Large intestine (tissue), 3 donors: ENCODE measurements at regions not wholly inside any gene's neighbourhood (a gene's known extent, or its start where the extent isn't known, plus 50 kb on each side); places are given as distances from the start of the nearest gene placed in this dataset.
"Not testable (repeated sequence)": the region's sequence is repeated elsewhere in the genome, so short reads cannot be mapped to it uniquely, and the experiment has no call there.

Experiments used
- DNase-seq, 2 donors: peaks; one replicate each; pipeline versions ENCODE4 v3.0.0 to v3.0.0-alpha.2; 2013
- H3K27ac ChIP-seq: one replicate; pipeline ENCODE4 v1.5.1; 2013; ENCODE audit warnings: low read length
- H3K27me3 ChIP-seq: 2 replicates; pipeline ENCODE4 v1.6.1; 2013; ENCODE audit warnings: low read length; ENCODE audit not compliant: control insufficient read depth, insufficient read depth
- H3K36me3 ChIP-seq: 2 replicates; pipeline ENCODE4 v1.6.1; 2013; ENCODE audit warnings: low read length; ENCODE audit not compliant: control insufficient read depth, insufficient read depth
- H3K4me1 ChIP-seq: one replicate; pipeline ENCODE4 v1.6.1; 2013; ENCODE audit warnings: low read length; ENCODE audit not compliant: control insufficient read depth, insufficient read depth
- H3K4me3 ChIP-seq: one replicate; pipeline ENCODE4 v1.5.1; 2013; ENCODE audit warnings: low read length
- H3K9me3 ChIP-seq: one replicate; pipeline ENCODE4 v1.6.1; 2013; ENCODE audit warnings: mild to moderate bottlenecking, low read depth, low read length, moderate library complexity; ENCODE audit not compliant: control insufficient read depth
- WGBS: methylation state at CpG from one replicate; pipeline ENCODE4 v1.1.5; 2013; ENCODE audit warnings: low lambda C conversion rate; ENCODE audit not compliant: insufficient coverage; 5-methylcytosine and 5-hydroxymethylcytosine counted together

DNA sequence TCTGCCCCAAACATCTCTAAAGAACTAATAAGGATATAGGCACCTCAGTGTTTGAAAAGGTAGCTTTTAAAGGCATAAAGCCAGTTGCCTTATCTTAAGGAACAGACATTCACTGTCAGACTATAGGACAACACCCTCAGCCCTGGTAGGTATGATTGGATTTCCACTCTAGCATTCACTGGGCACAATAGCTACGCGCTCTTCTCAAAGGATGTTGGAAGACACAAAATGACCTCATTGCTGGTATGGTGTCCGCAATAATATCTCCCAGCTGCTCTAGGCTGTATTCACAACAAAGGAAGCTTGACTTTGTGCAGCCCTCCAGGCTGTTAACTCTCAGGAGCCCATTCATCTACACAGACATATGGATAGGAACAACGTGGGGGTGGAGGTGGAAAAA, 119.4 kb upstream of the CXADR start:
- Histone ChIP-seq H3K36me3 (no peaks in the 10 kb centered on the region), H3K4me3 (no peak overlapping the region), H3K27me3 (no peaks in the 10 kb centered on the region), H3K27ac (no peak overlapping the region), H3K9me3 (no peaks in the 10 kb centered on the region), H3K4me1 (no peaks in the 10 kb centered on the region)
- DNase-seq = no peak
- 60% methylated on average over 1 of the region's 4 CpGs for WGBS

DNA sequence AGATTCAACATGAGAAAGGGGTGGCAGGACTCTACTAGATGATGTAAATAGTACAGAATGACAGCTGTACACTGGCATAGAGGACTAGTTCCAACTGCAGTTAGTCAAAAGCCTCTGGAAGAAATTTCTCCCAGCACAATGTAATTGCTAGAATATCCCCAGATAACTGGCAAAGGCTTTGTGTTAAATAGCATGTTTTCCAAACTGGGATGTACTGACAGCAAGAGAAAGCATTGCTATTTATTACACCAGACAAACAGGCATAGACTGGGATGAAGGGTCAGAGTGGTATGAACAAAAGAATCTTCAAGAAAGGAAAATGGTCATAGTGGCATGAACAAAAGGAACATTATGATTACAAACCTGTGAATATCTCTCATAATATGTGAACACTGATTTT, 115.9 kb upstream of the CXADR start:
- Histone ChIP-seq H3K36me3 (no peaks in the 10 kb centered on the region), H3K4me1 (no peaks in the 10 kb centered on the region), H3K4me3 (no peak overlapping the region), H3K9me3 (no peaks in the 10 kb centered on the region), H3K27ac (no peak overlapping the region), H3K27me3 (no peaks in the 10 kb centered on the region)
- no peak for DNase-seq

DNA sequence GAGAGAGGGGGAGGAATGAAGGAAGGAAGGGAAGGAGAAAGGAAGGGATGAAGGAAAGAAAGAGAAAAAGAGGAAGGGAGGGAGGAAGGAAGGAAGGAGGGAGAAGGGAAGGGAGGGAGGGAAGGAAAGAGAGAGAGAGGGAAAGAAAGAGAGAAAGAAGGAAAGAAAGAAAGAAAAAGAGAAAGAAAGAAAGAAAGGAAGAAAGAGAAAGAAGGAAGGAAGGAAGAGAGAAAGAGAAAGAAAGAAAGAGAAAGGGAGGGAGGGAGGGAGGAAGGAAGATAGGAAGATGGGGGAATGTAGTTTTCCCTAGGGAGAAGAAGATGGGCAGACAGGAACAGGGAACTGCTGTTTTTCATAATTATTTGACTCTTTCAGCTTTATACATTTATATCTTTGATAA, 115.1 kb upstream of the CXADR start:
- Histone ChIP-seq H3K36me3 (no peaks in the 10 kb centered on the region), H3K27me3 (no peaks in the 10 kb centered on the region), H3K4me1 (no peaks in the 10 kb centered on the region), H3K4me3 (no peak overlapping the region), H3K27ac (no peak overlapping the region), H3K9me3 (no peaks in the 10 kb centered on the region)
- no peak for DNase-seq

DNA sequence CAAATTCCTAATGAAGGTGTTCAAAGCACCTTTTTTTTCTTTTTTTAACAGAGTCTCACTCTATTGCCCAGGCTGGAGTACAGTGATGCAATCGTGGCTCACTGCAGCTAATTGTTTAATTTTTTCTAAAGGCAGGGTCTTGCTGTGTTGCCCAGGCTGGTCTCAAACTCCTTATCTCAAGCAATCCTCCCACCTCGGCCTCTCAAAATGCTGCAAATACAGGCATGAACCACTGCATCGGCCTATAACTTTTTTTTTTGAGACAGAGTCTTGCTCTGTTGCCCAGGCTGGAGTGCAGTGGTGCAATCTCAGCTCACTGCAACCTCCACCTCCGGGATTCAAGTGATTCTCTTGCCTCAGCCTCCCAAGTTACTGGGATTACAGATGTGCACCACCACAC, 113.9 kb upstream of the CXADR start:
- not testable (repeated sequence) for H3K27ac ChIP-seq, H3K4me1 ChIP-seq, DNase-seq, H3K9me3 ChIP-seq, H3K36me3 ChIP-seq, H3K4me3 ChIP-seq, H3K27me3 ChIP-seq
- WGBS = 100% methylated on average over 3 of the region's 4 CpGs

DNA sequence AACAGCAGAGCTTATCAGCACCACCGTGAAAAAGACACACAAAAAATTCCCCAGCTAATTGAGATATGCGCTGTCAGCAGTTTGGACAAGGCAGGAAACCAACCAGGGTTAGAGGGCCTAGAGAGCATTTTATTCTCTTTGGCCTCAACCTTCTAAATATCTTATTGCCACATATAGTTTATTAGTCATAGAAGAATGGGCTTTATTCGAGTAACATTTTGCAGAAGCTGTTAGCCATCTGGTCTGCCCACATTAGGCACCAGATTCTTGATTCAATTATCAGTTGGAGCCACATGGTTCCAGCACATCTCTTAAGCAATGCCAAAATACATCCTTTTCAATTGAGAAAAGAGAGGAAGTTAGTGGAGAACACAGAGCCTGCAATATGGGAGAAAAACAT, 109.9 kb upstream of the CXADR start:
- WGBS = 80% methylated on average over 1 of the region's 3 CpGs
- H3K27ac ChIP-seq = no peak overlapping the region
- no peaks in the 10 kb centered on the region for H3K36me3 ChIP-seq
- no peaks in the 10 kb centered on the region for H3K27me3 ChIP-seq
- no peak for DNase-seq
- H3K9me3 ChIP-seq = no peaks in the 10 kb centered on the region
- H3K4me1 ChIP-seq = no peaks in the 10 kb centered on the region
- H3K4me3 ChIP-seq = no peak overlapping the region

DNA sequence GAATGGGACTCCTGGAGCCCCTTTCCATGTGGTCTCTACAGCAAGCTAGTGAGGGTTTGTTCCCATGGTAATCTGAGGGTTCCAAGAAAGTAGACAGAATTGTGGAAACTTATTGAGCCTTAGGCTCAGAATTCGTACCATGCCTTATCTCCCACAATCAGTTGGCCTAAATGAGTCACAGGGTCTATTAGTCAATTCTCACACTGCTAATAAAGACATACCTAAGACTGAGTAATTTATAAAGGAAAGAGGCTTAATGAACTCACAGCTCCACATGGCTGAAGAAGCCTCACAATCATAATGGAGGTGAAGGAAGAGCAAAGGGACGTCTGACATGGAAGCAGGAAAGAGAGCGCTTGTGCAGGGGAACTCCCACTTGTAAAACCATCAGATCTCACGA, 106.6 kb upstream of the CXADR start:
- H3K27ac ChIP-seq = no peak overlapping the region
- DNase-seq = no peak
- H3K9me3 ChIP-seq = no peaks in the 10 kb centered on the region
- no peaks in the 10 kb centered on the region for H3K27me3 ChIP-seq
- 100% methylated on average over 1 of the region's 4 CpGs for WGBS
- H3K36me3 ChIP-seq = no peaks in the 10 kb centered on the region
- H3K4me1 ChIP-seq = no peaks in the 10 kb centered on the region
- no peak overlapping the region for H3K4me3 ChIP-seq

DNA sequence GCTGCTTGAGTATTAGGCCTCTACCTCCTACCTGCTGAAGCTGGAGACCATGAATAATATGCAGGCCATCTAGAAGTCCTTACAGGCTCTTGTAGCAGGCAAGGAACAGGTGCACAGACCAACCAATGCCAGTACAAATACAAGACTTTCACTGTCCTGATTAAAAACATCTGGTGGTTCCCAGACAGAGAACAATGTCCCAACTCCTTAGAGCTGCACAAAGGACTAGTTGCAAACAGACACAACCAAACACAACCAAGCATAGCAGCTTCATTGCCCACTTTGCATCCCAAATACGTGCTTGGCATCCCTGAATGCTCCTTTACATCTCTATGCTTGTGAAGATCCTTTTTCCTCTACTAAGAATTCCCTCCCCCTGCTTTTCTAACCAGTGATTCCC, 98.1 kb upstream of the CXADR start:
- WGBS = no CpG with 5 or more reads among the region's 1 CpG

DNA sequence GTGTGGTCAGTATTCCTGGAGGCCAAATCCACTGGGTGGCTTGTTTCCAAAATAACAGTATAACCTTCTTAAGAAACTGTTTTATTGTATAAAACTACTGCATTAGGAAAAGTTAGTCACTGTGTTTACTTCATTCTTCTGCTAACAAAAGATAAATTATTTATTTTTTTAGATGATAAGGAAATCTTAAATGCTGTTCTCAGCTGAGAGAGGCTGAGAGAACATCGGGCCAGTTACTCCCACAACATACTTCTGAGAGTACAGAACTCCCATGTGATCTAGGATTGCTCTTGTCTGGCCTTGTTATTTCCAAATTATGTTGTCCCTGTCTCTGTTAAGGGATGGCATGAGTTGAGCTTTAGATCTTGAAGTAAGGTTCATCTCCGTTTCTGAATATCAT, 96.7 kb upstream of the CXADR start:
- Histone ChIP-seq H3K4me3 (no peak overlapping the region), H3K27ac (no peak overlapping the region), H3K27me3 (no peaks in the 10 kb centered on the region), H3K36me3 (no peaks in the 10 kb centered on the region), H3K4me1 (no peaks in the 10 kb centered on the region), H3K9me3 (no peaks in the 10 kb centered on the region)
- WGBS = no CpG with 5 or more reads among the region's 2 CpGs
- no peak for DNase-seq

More for the DNA sequence above, 98.1 kb upstream of the CXADR start:
- Histone ChIP-seq H3K9me3 (no peaks in the 10 kb centered on the region), H3K4me1 (no peaks in the 10 kb centered on the region), H3K4me3 (no peak overlapping the region), H3K27ac (no peak overlapping the region), H3K27me3 (no peaks in the 10 kb centered on the region), H3K36me3 (no peaks in the 10 kb centered on the region)
- no peak for DNase-seq

DNA sequence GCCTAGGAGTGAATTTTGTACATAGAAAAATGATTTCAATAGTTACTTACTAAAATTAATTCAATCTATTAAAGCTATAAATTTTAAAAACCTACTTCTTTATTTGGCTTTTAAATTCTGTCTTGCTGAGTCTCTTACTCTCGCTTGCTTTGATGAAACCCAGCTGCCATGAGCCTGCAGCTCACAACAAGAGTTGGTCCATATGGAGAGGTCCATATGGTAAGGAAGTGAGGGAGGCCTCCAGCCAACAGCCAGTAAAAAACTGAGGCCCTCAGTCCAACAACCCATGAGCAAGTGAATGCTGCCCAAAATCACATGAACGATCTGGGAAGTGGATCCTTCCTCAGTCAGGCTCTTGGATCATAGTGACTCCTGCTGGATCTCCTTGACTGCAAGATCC, 89.9 kb upstream of the CXADR start:
- no peak for DNase-seq
- peaks cover 3% of the 10 kb centered on the region for H3K9me3 ChIP-seq
- no CpG with 5 or more reads among the region's 2 CpGs for WGBS

DNA sequence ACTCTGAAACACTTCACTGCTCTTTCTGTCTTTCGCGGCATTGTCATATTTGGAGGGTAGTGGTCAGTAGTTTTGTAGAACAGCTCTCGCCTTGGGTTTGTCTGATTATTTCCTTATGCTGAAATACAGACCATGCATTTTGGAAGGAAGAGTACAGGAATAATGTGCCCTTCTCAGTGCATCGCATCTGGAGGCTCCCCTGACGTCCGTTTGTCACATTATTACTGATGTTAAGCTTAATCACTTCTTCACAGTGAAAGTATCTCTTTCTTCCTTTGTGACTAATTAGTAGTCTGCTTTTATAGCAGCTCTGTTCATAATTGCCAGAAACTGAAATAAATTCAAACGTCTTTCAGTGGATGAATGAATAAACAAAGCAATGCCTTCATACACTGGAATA, 85.7 kb upstream of the CXADR start:
- Histone ChIP-seq H3K36me3 (no peaks in the 10 kb centered on the region), H3K4me1 (no peaks in the 10 kb centered on the region), H3K9me3 (peaks cover 3% of the 10 kb centered on the region), H3K4me3 (no peak overlapping the region), H3K27me3 (no peaks in the 10 kb centered on the region), H3K27ac (no peak overlapping the region)
- WGBS = 86% methylated on average over 2 of the region's 7 CpGs
- no peak for DNase-seq

More for the DNA sequence above, 89.9 kb upstream of the CXADR start:
- Histone ChIP-seq H3K27ac (no peak overlapping the region), H3K4me1 (no peaks in the 10 kb centered on the region), H3K4me3 (no peak overlapping the region), H3K27me3 (no peaks in the 10 kb centered on the region), H3K36me3 (no peaks in the 10 kb centered on the region)

DNA sequence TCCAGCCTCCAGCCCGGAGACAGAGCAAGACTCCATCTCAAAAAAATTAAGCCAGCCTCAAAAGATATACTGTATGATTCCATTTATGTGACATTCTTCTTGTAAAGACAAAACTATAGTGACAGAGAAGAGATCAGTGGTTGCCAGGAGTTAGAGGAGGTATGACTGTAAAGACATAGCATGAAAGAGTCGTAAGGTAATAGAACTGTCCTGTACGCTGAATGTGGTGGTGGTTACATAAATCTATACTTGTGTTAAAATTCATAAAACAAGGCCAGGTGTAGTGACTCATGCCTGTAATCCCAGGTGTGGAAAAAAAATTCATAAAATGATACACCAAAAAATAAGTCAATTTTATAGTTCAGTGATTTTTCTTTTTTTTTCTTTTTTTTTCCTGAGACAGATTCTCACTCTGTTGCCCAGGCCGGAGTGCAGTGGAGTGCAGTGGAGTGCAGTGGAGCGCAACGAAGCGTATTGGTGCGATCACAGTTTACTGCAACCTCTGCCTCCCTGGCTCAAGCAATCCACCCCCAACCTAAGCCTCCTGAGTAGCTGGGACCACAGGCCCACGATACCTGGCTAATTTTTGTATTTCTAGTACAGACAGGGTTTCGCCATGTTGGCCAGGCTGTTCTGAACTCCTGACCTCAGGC, 84.9 kb upstream of the CXADR start:
- WGBS = 97% methylated on average over 5 of the region's 10 CpGs
- Histone ChIP-seq H3K27me3 (no peaks in the 10 kb centered on the region), H3K4me3 (no peak overlapping the region), H3K4me1 (no peaks in the 10 kb centered on the region), H3K27ac (no peak overlapping the region), H3K36me3 (no peaks in the 10 kb centered on the region), H3K9me3 (peaks cover 3% of the 10 kb centered on the region)
- DNase-seq = no peak
